ENCODE measurements at regions not wholly inside any gene's neighbourhood (a gene's known extent, or its start where the extent isn't known, plus 50 kb on each side); places are given as distances from the start of the nearest gene placed in this dataset.

DNA sequence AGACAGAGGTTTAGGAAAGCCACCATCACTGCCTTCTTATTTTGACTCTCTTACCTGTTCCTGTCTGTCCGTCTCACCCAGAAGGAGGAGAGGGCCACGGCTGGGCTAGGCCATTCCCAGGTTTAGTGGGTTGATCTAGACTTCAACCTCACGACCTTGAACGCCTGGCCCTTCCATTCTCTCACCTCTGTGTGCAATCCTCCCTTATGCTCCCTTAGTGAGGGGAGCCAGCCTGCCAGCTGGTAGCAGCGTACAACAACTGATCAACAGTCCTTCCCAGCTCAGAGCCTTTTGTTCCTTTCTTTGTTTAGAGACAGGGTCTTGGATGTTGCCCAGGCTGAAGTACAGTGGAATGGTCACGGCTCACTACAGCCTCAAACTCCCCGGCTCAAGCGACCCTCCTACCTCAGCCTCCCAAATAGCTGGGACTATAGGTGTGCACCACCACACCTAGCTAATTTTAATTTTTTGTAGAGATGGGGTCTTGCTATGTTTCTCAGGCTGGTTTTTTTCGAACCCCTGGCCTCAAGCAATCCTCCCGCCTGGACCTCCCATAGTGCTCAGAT is 123.9 kb downstream of the ZNF664 start:
- DNase-seq (ENCODE audit: low read depth): no peak

DNA sequence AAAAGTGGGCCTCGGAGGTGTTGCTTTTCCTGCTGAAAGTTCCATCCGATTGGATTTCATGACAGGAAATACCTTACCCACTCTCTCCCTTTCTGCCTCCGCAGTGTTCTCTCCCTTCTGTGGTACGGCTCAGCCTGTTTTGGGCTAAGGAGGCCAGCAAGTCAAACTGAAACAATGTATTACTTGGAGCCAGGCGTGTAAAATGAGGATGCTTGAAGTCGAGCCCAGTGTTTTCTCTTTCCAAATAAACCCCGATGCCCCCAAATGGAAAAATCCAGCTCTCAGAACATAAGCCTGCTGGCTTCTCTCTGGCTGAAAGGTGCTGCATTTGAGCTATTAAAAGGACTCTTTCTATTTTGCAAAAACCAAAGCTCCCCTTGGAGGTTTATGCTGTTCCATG is 124.7 kb downstream of the ZNF664 start:
- no peak for DNase-seq (ENCODE audit: low read depth)

DNA sequence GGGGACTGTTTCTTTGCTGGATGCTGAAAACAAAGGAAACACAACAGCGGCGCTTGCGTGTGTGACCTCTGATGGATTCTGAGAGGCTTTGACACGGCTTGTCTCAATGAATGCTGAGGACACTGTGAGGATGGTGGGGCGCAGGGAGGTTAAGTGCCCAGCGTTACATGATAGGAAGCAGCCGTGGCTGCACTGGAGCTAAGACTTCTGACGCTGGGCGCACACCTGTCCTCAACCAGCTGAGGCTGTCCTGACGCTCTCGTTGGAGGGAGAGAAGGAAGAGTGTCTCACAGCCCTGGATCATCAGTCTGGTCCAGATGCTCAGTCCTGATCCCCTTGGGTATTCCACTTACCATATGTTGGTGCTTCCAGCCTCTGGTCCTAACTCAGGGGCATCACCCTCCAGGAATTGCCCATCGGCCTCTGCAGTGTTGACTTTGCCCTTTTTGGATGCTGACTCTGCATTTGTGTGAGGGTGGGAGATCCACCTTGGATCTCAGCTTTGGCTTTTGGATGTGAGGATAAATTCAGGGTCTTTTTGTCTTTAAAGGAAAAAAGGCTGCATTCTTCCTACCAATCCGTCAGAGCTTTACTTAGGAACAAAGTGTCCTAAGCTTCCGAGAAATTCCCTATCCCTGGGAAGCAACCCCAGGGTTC is 125.2 kb downstream of the ZNF664 start:
- DNase-seq (ENCODE audit: low read depth): no peak

DNA sequence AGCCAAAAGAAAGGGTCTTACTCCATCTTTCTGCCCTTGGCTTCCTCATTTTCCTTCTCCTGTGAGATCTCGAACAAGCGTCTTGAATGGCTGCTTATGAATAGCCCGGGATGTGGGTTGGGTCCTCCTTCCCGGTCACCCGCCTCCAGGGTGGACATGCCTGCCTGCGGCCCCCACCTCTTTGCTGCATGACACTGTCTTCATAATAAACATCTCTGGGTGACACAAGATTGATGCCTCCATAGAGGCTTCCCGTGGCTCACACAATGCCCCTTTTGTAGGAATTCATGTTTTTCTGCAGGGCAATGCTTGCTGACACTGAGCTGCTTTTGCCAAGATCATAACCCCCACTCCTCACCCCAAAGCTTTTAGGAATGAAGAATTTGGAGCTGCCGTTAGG is 125.9 kb downstream of the ZNF664 start:
- DNase-seq (ENCODE audit: low read depth): no peak

DNA sequence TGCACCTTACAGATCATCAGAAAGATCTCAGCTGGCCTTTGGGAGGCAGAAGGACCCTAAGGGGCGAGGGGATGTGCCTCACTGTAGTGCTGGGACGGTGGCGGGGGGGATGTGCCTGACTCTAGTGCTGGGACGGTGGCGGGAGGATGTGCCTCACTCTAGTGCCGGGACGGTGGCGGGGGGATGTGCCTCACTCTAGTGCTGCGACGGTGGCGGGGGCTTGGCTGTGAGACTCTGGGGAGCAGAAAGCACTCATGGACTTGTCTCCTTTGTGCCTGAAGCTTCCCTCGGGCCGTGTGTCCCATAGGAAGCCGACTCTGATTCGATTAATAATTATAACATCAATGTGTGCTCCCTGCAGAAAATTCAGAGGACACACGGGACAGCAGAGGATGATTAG is 126.6 kb downstream of the ZNF664 start:
- DNase-seq (ENCODE audit: low read depth): no peak

DNA sequence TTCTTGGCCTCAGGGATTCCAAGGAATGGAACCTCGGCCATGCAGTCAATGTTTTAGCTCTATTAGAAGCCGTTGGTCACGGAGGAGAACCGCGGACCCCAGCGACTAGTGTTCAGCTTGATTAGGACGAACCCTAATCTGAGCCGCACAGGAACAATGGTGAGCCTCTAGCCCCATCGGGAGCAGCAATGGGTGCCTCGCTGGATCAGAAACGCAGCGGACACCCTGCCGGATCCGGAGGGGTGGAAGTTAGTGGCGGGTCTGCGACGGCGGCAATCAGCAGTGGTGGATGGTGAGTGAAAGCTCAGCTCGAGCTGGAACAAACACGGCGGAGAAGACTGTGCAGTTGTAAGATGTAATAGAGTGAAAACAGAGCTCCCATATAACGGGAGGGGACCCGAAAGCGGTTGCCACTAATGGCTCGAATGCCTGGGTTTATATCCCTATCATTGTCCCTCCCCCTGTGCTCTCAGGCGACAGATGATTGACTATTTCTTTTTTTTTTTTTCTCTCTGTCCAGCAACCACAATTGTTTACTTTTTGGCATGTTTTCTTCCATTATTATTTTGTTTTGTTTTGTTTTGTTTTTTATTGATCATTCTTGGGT is 127.7 kb downstream of the ZNF664 start:
- DNase-seq (ENCODE audit: low read depth): no peak

DNA sequence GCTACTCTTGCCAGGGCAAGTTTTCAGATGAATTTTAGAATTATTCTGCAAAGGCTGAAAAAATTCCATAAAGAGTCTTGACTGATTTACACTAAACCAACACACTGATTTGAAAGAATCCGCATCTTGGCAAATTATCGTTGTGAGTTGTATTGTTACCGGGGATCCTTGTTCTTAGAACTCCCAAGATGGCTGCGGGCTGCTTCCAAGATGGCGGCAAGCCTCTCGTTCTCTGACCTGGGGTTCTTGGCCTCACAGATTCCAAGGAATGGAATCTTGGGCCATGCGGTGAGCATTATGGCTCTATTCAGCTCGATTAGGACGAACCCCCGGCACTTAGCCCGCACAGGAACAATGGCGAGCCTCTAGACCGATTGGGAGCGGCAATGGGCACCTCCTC is 132.5 kb downstream of the ZNF664 start:
- DNase-seq (ENCODE audit: low read depth): no peak

DNA sequence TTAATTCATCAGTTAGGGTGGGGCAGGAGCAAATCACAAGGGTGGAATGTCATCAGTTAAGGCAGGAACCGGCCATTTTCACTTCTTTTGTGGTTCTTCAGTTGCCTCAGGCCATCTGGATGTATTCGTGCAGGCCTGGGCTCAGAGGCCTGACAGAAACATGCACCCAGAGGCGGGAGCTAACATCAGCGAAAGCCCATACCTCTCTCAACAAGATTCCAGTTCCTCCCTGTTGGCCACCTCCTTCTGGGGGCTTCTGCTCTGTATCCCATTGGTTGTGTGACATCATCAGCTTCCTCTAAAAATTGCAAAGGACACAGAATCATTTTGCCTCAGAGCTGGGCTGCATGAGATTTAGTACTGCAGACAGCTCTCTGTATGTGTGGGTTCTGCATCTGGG is 134.3 kb downstream of the ZNF664 start:
- DNase-seq (ENCODE audit: low read depth): no peak

DNA sequence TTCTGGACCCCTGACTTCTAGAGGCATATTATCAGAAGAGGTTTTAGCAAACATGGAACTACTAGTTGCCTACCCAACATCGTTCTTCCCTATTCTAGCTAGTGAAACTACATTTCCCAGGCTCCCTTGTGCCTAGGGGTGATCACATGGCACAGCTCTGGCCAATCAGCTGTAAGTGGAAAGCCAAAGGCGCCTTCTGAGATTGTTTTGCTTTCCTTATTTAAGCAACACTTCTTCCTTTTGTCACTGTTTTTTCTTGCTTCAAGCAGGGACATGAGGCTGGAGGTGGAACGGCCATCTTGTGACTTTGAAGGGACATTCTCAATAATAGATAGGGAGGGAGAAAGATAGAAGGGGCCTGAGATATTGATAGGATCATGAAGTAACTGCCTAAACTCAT is 136.7 kb downstream of the ZNF664 start:
- no peak for DNase-seq (ENCODE audit: low read depth)

DNA sequence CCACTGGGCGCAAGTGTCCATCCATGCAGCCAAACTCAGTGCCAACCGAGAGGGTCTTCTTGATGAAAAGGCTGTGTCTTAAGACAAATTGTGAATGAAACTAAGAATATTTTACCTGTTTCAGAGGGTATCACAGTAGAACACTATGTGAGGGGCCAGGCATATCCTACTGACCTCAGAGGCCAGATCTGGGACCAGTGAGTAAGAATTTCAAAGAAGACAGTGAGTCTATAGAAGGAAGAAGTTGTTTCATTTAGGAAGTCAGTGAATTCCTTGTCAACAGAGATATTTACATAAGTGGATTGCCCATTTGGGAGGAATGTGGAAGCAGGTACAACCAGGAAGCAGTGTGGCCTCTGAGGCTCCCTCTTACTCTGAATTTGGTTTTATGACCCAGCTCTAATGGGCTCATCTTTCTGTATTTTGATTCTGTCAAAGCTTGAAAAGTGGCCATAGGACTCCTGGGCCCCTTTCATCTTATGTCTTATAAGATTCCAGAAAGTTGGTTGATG is 137.4 kb downstream of the ZNF664 start:
- DNase-seq (ENCODE audit: low read depth): no peak

DNA sequence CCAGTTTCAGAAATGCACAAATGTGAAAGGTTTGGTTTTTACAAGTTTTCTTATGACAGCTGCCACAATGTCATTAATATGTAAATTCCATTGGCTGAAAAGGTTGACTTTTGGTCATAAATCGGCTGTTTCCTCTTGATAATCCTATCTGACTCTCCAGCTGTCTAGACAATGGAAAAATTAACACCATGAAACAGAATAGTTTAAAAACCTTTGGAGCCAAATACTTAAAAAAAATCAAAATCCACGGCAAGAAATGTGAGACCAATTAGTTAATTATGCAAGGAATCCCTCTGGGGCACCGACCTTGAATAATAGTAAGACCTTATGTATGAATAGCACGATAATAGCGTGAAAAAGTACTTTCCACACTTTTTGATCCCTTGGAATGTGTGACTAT is 138.0 kb downstream of the ZNF664 start:
- DNase-seq (ENCODE audit: low read depth): no peak

DNA sequence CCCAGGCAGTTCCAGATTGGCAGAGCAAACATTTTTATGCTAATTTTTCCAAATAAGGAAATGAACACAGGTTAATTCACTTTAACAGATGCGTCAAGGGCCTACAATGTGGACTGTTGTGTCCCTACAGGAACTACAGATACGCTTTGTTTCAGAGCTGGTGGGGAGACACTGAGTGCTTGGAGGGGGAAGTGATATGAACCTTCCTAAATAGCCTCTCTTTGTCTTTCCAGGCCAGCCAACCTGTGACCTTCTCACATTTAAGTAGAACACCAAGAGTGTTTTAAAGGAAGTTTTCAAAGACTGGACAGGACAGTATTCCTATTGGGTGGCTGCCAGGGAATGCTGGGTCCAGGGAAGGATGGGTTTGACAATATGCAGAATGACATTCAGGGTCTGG is 141.3 kb downstream of the ZNF664 start:
- DNase-seq (ENCODE audit: low read depth): no peak

DNA sequence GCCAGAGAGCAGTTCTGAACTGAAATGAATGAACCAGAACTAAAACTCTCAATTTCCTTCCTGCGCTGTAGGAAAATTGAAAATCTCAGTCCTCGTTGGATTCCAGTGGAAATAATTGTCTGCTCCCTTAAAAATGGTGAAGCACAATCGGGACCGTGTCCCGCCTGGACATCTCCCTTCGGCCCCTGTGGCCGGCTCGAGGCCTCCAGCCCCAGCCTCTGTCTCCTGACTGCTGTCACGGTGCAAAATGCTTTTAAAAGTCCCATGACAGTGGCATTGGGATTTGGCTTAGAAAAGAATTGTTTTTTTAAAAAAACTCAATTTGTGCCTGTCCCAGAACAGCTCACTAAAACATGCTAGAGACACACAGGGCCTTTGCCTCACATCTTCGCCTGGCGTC is 142.5 kb downstream of the ZNF664 start:
- no peak for DNase-seq (ENCODE audit: low read depth)

DNA sequence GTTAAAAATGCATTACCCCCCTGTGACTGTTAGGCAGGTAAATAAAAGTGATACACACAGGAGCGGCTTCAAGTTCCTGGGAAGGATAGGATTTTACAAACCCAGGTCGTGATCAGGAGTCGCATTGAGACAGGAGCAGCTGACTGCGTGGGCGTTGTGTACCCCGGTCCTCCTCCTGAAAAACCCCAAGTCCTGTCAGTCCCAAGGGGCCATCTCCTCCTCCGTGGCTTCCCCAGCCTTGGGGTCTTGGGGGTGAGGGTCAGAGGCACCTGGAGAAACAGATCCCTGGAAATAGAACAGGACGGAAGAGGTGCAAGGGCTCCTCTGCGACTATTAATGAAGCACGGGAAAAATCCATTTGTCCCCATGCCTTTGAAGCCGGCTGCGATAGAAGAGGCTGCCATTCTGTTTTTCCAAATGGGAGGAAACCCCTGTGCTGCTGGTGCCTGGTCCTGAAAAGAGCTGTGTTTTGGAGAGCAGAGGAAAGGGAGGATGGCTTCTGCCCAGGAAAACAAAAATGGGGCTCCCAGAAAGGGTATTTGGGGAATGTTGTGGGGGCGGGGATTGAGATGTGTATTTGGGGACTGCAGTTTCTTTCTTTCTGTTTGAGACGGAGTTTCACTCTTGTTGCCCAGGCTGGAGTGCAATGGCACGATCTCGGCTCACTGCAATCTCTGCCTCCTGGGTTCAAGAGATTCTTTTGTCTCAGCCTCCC is 143.1 kb downstream of the ZNF664 start:
- no peak for DNase-seq (ENCODE audit: low read depth)

DNA sequence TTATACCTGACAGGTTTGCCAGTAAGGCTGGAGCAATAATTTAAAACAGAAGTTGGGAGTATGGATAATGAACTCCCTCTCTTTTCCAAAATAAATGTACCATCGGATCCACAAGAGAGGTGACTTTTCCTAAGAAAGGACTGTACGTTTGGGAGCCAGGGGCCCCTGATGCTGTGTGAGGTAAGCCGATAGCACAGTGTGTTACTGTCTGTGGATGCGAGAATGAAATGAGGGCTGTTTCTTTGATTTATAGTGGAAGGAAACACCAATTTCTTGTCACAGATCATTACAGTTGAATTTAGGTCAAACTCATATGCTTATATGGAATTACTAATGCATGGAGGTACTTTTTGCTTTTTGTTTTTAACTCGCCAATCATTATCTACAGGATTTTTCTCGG is 147.7 kb downstream of the ZNF664 start:
- no peak for DNase-seq (ENCODE audit: low read depth)

DNA sequence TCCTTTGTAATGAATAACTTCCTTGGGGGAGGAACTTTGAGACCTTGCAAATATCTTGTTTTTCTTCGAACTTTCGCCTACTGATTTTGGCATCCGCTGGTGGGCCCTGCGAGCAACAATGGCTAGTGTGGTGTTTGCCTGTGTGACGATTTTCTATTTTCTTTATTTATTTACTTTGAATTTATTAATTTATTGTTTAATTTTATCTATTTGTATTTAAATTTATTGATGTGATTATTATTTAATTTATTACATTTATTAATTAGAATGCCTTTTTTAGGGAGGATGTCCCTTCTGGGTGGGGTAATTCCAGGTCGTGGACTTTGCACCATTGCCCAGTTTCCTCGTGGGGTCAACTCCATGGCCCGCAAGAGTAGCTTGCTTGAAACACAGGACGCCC is 149.7 kb downstream of the ZNF664 start:
- DNase-seq (ENCODE audit: low read depth): no peak

DNA sequence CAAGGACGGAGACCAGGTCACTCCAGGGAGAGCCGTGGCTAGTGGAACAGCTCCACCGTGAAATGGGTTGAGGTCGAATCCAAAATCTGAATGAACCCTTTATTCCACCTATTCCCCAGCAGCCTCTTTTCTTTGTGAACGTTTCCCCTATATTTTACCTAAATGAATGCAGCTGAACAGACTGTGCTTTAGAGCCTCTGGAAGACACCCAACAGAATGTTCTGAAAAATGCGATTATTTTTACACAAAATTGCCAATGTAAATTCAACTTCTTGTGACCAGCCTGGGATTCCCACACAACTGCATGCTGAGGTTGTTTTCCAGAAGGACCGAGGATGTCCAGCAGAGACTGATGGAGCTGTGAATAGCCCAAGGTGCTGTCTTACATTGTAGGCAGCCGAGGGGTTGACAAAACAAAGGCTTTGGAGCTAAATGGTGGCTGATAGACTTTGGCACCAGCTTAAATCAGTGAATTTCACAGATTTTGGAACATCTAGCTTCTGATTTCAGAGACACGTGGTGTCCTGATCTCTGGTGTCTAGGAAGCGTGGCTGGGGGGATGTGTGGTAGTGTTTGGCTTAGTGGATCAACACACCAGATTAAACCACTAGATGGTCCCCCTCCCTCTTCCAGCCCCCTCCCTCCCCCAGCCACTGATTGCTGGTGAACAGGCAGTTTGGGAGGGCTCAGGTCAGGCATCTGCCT is 150.4 kb downstream of the ZNF664 start:
- no peak for DNase-seq (ENCODE audit: low read depth)

DNA sequence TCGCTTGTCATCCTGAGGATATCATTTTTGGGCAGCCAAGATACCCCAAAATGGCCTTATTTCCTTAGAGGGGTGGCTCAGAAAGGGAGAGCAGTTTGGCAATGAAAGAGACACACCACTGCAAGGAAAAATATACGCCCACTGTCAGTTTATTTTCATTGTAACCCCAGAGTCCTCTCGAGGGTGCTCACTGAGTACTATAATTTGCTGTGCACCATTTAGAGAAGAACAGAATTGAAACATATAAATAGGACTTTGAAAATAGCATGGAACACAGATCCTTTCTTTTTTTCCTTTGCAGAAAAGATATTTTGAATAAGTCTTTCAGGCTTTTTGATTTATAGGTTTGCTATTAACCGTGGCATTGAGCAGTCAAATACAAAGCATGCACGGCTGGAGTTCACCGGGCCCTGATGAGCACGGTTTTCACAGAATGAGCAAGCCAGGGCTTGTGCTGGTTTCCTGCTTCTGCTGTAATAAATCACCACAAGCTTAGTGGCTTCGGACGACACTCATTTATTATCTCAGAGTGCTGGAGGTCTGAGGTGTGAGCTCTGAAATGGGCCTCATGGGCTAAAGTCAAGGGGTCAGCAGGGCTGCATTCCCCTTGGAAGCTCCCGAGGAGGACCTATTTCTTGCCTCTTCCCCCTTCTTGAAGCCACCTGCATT is 152.3 kb downstream of the ZNF664 start:
- DNase-seq (ENCODE audit: low read depth): no peak

DNA sequence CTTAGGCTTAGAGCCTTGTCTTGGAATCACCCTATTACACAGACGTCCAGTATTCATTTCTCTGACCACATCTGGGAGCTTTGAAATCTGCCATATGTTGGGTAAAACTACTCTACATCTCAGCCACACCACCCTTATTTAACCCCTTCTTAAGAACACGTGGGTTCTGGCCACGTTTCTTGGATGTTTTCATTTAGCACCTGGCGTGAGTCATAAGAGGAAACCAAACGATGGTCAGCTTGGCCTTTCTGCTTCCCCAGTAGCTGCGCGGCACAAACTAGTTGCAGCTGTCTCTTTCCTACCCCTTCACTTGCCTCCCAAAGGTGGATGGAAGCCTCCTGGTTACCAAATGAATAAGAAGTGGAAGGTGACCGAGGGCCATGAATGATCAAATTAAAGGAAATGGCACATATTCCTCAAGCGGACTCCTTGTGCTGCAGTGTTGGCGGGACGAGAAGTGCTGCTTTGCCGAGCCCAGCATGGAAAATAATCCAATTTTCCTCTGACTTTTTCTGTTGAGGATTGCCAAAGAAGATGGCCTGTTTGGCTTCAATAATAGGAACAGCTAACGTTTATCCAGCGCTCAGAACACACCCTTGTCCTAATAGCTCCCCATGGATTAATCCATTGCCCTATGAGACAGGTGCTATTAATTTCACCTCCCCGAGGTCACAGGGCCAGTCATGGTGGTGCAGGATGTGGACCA is 154.1 kb downstream of the ZNF664 start:
- no peak for DNase-seq (ENCODE audit: low read depth)

DNA sequence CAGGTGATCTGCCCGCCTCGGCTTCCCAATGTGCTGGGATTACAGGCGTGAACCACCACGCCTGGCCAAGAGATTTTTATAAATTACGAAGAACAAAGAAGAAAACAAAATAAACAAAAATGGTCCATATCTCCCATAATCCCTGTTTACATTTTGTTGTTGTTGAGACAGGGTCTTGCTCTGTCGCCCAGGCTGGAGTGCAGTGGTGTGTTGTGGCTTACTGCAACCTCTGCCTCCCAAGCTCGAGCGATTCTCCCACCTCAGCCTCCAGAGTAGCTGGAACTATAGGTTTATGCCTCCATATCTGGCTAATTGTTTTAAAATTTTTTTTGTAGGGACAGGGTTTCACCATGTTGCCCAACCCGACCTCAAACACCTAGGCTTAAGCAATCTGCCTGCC is 156.1 kb downstream of the ZNF664 start:
- no peak for DNase-seq (ENCODE audit: low read depth)
